Aorta (tissue), 5 donors: ENCODE measurements at regions not wholly inside any gene's neighbourhood (a gene's known extent, or its start where the extent isn't known, plus 50 kb on each side); places are given as distances from the start of the nearest gene placed in this dataset.
"Not testable (repeated sequence)": the region's sequence is repeated elsewhere in the genome, so short reads cannot be mapped to it uniquely, and the experiment has no call there.

Source experiments
- ATAC-seq: fragments of 200-7000 bp; cut with Tn5 transposase; one replicate; pipeline ENCODE4 v1.9.1; 2022; ENCODE audit warnings: moderate library complexity; ENCODE audit not compliant: low FRiP score
- DNase-seq, 2 donors: peaks; one replicate each; pipeline ENCODE4 v3.0.0-alpha.2; 2020
- H3K27ac ChIP-seq, 2 donors: one replicate each; pipeline ENCODE4 v1.5.1; 2013; ENCODE audit warnings: low read length in 2 of 2, mild to moderate bottlenecking in 2 of 2, moderate library complexity in 2 of 2, control low read depth in 1 of 2, inconsistent platforms in 1 of 2, low read depth in 1 of 2
- H3K27me3 ChIP-seq, 2 donors: one replicate each; pipeline ENCODE4 v1.6.1; 2013; ENCODE audit warnings: control low read depth in 1 of 2, low read length in 1 of 2, mild to moderate bottlenecking in 1 of 2, moderate library complexity in 1 of 2; ENCODE audit not compliant: insufficient read depth in 2 of 2, control insufficient read depth in 1 of 2
- H3K36me3 ChIP-seq, 2 donors: one replicate each; pipeline ENCODE4 v1.6.1; 2013; ENCODE audit warnings: control low read depth in 1 of 2, low read length in 1 of 2, mild to moderate bottlenecking in 1 of 2; ENCODE audit not compliant: insufficient read depth in 2 of 2, control insufficient read depth in 1 of 2
- H3K4me1 ChIP-seq, 2 donors: one replicate each; pipeline ENCODE4 v1.6.1; 2013; ENCODE audit warnings: low read length in 2 of 2, control low read depth in 1 of 2, mild to moderate bottlenecking in 1 of 2, moderate library complexity in 1 of 2; ENCODE audit not compliant: insufficient read depth in 2 of 2, control insufficient read depth in 1 of 2
- H3K4me3 ChIP-seq, 2 donors: one replicate each; pipeline ENCODE4 v1.5.1; 2013; ENCODE audit warnings: low read length in 2 of 2, control low read depth in 1 of 2, mild to moderate bottlenecking in 1 of 2
- H3K9me3 ChIP-seq: one replicate; pipeline ENCODE4 v1.6.1; 2013; ENCODE audit warnings: mild to moderate bottlenecking, low read length; ENCODE audit not compliant: control insufficient read depth
- WGBS, 2 donors: extraction: QIAGEN DNeasy Blood & Tissue Kit; methylation state at CpG; one replicate each; pipeline ENCODE4 v1.1.7; 2013; 5-methylcytosine and 5-hydroxymethylcytosine counted together
- intact Hi-C, 2 donors: fragments of 100-400 bp; cut with DNase I; formaldehyde crosslinking; loops; one replicate each; pipeline versions ENCODE4 v1.14.2 to v1.15.0; 2022
- donor health status: healthy with polysubstance abuse.
- donor health status: Bipolar disorder and iron deficiency.
- donor health status: DM: no; HTN: no; CAD: no.
- donor health status: DM: no; HTN: no; CAD: no.
- donor health status: DM: yes; HTN: yes; CAD: no.

DNA sequence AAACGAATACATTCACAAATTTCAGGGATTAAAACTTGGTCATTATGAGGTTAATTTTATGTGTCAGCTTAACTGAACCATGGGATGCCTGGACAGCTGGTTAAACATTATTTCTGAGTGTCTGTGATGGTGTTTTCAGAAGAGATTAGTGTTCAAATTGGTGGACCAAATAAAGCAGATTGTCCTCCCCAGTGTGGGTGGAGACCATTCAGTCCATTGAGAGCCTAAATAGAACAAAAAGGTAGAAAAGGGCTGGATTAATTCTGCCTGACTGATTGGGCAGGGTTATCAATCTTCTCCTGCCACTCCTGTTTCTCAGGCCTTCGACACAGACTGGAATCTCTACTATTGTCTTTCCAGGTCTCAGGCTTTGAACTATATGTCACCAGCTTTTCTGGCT lies 203.8 kb upstream of the SLITRK6 start:
- no peaks in the 10 kb centered on the region for H3K36me3 ChIP-seq
- no peak for ATAC-seq
- no peak overlapping the region for H3K27ac ChIP-seq
- no peak overlapping the region for H3K4me3 ChIP-seq
- no peak for DNase-seq
- 38 to 49% methylated on average over 2 of the region's 2 CpGs for WGBS, 2 donors
- no peaks in the 10 kb centered on the region for H3K27me3 ChIP-seq
- H3K4me1 ChIP-seq = no peaks in the 10 kb centered on the region
- intact Hi-C loops = no loop called here
- H3K9me3 ChIP-seq = no peaks in the 10 kb centered on the region

DNA sequence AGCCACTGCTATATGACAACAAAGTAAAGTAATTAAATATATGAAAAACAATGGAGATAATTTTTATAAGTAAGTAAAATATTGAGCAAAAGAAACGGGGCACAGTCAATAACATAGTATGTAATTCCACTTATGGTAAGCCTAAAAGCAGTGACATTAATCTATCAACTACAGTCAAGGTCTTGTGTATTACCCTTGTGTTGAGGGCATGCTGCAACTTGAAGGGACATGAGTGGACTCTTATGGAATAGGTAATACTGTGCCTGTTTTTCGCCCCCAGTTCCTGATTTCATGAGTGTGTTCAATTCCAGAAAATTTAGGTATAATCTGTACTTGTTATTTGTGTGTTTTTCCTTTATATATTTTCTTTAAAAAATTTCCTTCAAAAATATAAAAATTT lies 201.3 kb upstream of the SLITRK6 start:
- Histone ChIP-seq H3K4me3 (no peak overlapping the region), H3K4me1 (no peaks in the 10 kb centered on the region), H3K36me3 (no peaks in the 10 kb centered on the region), H3K9me3 (no peaks in the 10 kb centered on the region), H3K27me3 (no peaks in the 10 kb centered on the region), H3K27ac (no peak overlapping the region)
- ATAC-seq (no peak), DNase-seq (no peak)
- intact Hi-C loops = no loop called here
- WGBS, 2 donors = 80 to 83% methylated on average over 2 of the region's 2 CpGs

DNA sequence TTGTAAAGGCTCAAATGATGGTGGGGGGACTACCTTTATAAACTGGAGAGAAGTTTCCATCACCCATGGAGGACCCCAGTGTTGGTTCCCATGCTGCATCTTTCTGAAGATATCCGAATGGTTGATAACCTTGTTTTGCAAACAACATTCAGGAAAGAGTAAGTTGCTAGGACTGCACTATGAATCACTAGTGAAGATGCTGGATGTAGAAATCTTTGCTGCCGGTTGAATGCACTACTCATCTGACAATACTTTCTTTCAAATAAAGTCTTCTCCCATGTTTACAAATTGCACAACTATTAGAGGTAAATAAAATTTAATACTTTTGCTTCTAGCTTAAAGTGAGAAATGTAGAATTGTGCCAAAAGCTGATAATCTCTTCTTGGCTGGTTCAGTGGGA lies 198.4 kb upstream of the SLITRK6 start:
- intact Hi-C loops = no loop called here
- no peak for ATAC-seq
- H3K9me3 ChIP-seq = no peaks in the 10 kb centered on the region

DNA sequence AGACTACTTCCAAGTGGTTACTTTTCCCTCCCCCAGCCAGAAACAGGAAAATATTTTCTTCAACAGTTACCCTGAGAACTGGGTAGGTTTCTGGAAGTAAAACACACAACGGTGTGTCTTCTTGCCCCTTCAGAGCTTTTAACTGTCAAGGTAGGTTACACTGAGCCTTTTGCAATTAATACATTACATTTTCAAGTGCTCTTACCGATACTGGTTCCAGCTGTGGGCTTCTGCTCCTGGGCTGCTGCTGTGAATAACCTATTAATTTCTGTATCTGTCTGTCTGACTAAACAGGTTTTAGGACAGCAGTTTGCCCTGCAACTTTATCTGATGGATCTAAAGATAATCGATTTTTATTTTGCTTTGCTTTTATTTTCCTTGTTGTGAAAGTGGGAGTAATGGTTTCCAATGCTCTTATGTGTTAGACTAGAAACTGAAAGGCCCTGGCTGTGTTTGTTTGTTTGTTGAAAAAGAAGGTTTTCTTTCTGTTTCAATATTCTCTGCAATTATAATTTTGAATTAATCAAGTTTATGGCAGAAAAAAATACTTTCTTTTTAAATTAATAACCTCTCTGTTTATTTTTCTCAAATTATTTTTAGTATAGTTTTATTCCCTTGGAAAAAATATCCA lies 196.7 kb upstream of the SLITRK6 start:
- Histone ChIP-seq H3K27ac (no peak overlapping the region), H3K4me1 (no peaks in the 10 kb centered on the region), H3K4me3 (no peak overlapping the region), H3K27me3 (no peaks in the 10 kb centered on the region), H3K36me3 (no peaks in the 10 kb centered on the region), H3K9me3 (no peaks in the 10 kb centered on the region)
- WGBS, 2 donors = 63 to 68% methylated on average over 3 of the region's 3 CpGs
- DNase-seq (no peak), ATAC-seq (no peak)
- intact Hi-C loops = no loop called here

More for the DNA sequence above, 198.4 kb upstream of the SLITRK6 start:
- DNase-seq = no peak
- no peaks in the 10 kb centered on the region for H3K4me1 ChIP-seq
- no peak overlapping the region for H3K27ac ChIP-seq
- H3K36me3 ChIP-seq = no peaks in the 10 kb centered on the region
- H3K4me3 ChIP-seq = no peak overlapping the region
- no peaks in the 10 kb centered on the region for H3K27me3 ChIP-seq
- WGBS, 2 donors = 80 to 88% methylated on average over 2 of the region's 2 CpGs

DNA sequence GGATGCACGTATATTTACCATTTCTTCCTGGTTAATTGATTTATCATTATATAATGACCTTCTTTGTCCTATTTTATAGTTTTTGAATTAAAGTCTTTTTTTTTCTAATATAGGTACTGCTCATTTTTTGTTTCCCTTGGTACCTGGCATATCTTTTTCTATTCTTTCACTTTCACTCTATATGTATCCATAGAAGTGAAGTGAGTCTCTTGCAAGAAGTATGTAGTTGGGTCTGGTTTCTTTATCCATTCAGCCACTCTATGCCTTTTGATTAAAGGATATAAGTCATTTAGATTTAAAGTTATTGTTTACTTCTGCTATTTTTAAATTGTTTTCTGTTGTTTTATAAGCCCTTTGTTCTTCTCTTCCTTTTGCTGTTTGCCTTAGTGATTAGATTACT lies 194.3 kb upstream of the SLITRK6 start:
- H3K9me3 ChIP-seq = no peaks in the 10 kb centered on the region
- intact Hi-C loops = no loop called here
- no peak for DNase-seq
- no peaks in the 10 kb centered on the region for H3K27me3 ChIP-seq
- no peak overlapping the region for H3K27ac ChIP-seq
- 91 to 94% methylated on average over 1 of the region's 1 CpG for WGBS, 2 donors
- H3K36me3 ChIP-seq = no peaks in the 10 kb centered on the region
- no peak for ATAC-seq
- no peak overlapping the region for H3K4me3 ChIP-seq
- H3K4me1 ChIP-seq = no peaks in the 10 kb centered on the region

DNA sequence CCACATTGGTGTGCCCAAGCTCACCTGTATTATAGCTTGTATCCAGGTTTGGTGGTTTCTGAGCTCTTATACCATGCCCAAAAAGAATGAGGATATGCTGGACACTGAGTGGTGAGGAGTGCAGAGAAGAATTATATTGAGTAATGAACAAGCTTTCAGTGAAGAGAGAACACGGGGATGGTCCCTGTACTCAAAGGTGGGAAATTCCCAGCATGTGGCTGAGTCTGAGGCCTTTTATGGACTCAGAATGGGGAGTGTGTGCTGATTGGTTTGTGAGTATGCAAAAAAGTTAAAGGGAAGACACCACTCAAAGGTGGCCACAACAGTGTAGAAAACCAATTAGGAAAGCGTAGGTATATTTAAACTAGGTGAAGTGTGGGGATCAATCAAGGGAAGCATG lies 191.2 kb upstream of the SLITRK6 start:
- ATAC-seq (no peak), DNase-seq (no peak)
- Histone ChIP-seq H3K4me1 (no peaks in the 10 kb centered on the region), H3K9me3 (no peaks in the 10 kb centered on the region), H3K27ac (no peak overlapping the region), H3K27me3 (no peaks in the 10 kb centered on the region), H3K4me3 (no peak overlapping the region), H3K36me3 (no peaks in the 10 kb centered on the region)
- WGBS, 2 donors = 33 to 36% methylated on average over 2 of the region's 2 CpGs
- intact Hi-C loops = no loop called here

DNA sequence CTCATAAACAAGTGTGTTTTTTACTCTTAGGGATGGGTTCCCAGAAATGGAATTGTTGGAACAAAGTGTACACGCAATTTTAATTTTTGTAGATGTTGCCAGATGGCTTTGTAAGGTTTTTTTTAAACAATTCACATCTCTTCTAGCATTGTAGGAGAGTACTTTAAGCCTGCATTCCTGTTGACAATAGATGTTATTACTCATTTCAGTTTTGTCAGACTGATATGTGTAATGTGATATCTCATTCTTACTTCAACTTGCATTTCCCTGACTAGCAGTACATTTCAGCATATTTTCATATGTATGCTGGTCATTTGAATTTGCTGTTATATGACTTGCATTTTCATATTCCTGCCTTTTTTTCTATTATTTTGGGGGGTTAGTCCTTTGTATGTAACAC lies 186.6 kb upstream of the SLITRK6 start:
- Histone ChIP-seq H3K4me1 (no peaks in the 10 kb centered on the region), H3K27ac (no peak overlapping the region), H3K27me3 (no peaks in the 10 kb centered on the region), H3K36me3 (no peaks in the 10 kb centered on the region), H3K9me3 (no peaks in the 10 kb centered on the region), H3K4me3 (no peak overlapping the region)
- no peak for ATAC-seq
- intact Hi-C loops = no loop called here
- whole genome bisulfite sequencing, 2 donors = 77 to 82% methylated on average over 1 of the region's 1 CpG
- no peak for DNase-seq

DNA sequence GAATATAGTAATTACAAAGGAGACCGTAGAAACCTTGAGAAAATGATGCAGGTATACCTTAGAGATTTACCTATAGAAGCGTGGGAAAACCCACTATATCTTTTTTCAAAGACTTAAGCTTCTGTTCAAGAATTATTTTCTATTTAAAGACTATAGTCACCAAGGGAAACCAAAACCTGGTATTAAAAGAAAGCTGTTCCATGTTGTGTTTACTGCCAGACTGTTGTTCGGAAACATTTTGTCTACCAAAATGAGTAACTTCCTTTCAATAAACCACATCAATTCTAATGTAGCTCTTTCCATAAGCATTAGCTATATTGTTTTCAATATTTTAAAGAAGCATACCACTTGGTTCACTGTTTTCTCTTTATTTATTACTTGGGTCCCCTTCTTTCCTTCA lies 182.9 kb upstream of the SLITRK6 start:
- H3K4me3 ChIP-seq = no peak overlapping the region
- DNase-seq = no peak
- no peaks in the 10 kb centered on the region for H3K4me1 ChIP-seq
- no peaks in the 10 kb centered on the region for H3K36me3 ChIP-seq
- H3K9me3 ChIP-seq = no peaks in the 10 kb centered on the region
- intact Hi-C loops = no loop called here
- ATAC-seq = no peak
- 45 to 48% methylated on average over 3 of the region's 3 CpGs for WGBS, 2 donors
- no peak overlapping the region for H3K27ac ChIP-seq
- no peaks in the 10 kb centered on the region for H3K27me3 ChIP-seq

DNA sequence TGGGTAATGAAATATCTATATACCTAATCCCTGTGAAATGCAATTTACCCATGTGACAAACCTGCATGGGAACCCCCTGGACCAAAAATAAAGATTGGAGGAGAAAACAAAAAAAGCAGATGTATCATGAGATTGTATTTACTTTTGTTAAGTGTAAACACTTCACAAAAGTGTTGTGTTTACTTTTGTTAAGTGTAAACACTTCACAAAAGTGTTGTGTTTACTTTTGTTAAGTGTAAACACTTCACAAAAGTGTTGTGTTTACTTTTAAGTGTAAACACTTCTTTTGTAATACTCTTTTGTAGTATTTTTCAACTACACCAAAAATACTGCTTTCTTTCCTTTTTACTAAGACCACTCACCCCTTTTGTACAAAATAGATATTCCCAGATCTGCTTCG lies 181.2 kb upstream of the SLITRK6 start:
- H3K4me3 ChIP-seq, intact Hi-C loops, H3K4me1 ChIP-seq, H3K27me3 ChIP-seq, ATAC-seq, DNase-seq, H3K27ac ChIP-seq, H3K9me3 ChIP-seq, H3K36me3 ChIP-seq: not testable (repeated sequence)
- WGBS, 2 donors = 92 to 97% methylated on average over 1 of the region's 1 CpG
